Spleen (tissue), 7 donors: ENCODE measurements at regions not wholly inside any gene's neighbourhood (a gene's known extent, or its start where the extent isn't known, plus 50 kb on each side); places are given as distances from the start of the nearest gene placed in this dataset.

Experiments used
- POLR2A ChIP-seq, 3 donors: fragments of 450-650 bp; IDR thresholded peaks; one replicate each; pipeline ENCODE4 v1.5.1; 2017; ENCODE audit warnings: antibody characterized with exemption in 3 of 3, mild to moderate bottlenecking in 1 of 3
- POLR2AphosphoS5 ChIP-seq, 3 donors: sonication (generic); formaldehyde crosslinking; IDR thresholded peaks; one replicate each; pipeline ENCODE4 v1.5.1; 2017; ENCODE audit warnings: antibody characterized with exemption in 3 of 3
- TF ChIP-seq, protein P1 (sequence below), 11 experiments: fragments of 200-600 bp in 7 of 11; fragments of 450-650 bp in 4 of 11; sonication (generic) in 4 of 11; IDR thresholded peaks in 8 of 11; conservative IDR thresholded peaks in 3 of 11; 1 replicate in 7 of 11; 2 replicates in 4 of 11; pipeline versions ENCODE4 v1.4.0 to v1.8.0; 2016 to 2021; ENCODE audit warnings: antibody characterized with exemption in 11 of 11, inconsistent platforms in 4 of 11, mild to moderate bottlenecking in 1 of 11
- donor health status: DM: no; HTN: no; CAD: no; lungs with moderate emphysema.
- donor health status: DM: no; HTN: no; CAD: no.
- donor health status: DM: no; HTN: no; CAD: no.

DNA sequence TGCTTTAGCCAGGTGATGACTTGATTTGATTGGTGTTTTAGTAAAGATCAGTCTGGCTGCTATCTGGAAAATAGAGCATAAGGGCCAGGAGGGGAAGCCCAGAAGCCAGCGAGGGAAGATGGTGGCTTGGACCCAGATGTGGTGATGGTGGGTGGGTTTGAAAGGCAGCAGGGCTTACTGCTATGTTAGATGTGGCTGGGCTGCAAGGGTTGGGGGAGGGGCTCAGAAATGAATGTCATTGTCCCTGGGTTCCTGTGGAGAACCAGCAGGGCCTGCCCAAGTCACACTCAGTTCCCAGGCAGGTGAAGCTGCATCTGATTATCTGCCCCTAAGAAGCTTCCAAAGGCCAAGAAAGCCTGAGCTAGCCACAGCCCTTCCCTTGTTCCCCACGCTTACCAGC lies 71.7 kb upstream of the BRD7 start:
- TF ChIP-seq, protein P1, sequence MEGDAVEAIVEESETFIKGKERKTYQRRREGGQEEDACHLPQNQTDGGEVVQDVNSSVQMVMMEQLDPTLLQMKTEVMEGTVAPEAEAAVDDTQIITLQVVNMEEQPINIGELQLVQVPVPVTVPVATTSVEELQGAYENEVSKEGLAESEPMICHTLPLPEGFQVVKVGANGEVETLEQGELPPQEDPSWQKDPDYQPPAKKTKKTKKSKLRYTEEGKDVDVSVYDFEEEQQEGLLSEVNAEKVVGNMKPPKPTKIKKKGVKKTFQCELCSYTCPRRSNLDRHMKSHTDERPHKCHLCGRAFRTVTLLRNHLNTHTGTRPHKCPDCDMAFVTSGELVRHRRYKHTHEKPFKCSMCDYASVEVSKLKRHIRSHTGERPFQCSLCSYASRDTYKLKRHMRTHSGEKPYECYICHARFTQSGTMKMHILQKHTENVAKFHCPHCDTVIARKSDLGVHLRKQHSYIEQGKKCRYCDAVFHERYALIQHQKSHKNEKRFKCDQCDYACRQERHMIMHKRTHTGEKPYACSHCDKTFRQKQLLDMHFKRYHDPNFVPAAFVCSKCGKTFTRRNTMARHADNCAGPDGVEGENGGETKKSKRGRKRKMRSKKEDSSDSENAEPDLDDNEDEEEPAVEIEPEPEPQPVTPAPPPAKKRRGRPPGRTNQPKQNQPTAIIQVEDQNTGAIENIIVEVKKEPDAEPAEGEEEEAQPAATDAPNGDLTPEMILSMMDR (IDR thresholded peaks at IDR 0.05 in 8 of 11, conservative IDR thresholded peaks at IDR 0.05 in 3 of 11): no peak
- no peak for TF ChIP-seq POLR2A (IDR thresholded peaks at IDR 0.05)
- TF ChIP-seq POLR2AphosphoS5 (IDR thresholded peaks at IDR 0.05): no peak
